RPMI8226 (cell line): ENCODE measurements at regions not wholly inside any gene's neighbourhood (a gene's known extent, or its start where the extent isn't known, plus 50 kb on each side); places are given as distances from the start of the nearest gene placed in this dataset.
A peak's percentile ranks its signal among the peaks of the same experiment; 100 is the strongest.
"Not testable (repeated sequence)": the region's sequence is repeated elsewhere in the genome, so short reads cannot be mapped to it uniquely, and the experiment has no call there.

Experiments used
- DNase-seq: peaks from one replicate; pipeline ENCODE4 v3.0.0-alpha.2; 2015

DNA sequence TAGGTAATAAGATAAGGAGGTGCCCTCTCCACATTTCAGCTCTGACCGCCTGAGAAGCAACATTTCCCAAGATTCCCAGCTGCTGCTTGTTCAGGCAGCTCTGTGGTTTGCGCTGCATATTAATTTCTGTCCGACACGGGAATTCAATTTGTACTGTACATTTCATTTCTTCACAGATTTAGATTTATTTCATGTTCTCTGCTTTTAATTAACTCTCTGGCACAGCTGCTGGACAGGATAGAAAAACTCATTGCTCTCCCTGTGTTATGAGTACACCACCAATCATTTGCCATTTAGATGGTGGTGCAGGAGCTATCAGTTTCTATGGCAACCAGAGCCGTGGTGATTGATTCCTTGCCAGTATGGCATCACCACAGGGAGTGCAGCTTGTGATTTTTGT lies 558.5 kb downstream of the DMRTA1 start:
- DNase-seq = no peak

DNA sequence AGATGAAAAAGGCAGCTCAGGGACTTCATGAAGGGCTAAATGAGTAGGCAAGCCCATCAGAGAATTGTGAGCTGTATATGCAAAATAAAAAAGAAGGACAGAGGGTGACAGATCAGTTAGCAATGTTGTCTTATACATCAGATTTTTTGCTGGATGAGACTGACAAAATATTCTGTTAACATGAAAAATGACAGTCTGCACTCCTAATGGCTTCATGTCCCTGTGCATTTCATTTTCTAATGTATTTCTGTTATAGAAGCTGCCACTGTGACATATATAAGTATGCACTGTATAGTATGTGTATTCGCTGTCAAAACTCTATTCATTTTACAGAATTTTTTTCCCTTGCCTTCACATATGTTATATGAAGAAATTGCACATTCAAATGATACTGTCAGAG lies 559.5 kb downstream of the DMRTA1 start:
- DNase-seq = no peak

DNA sequence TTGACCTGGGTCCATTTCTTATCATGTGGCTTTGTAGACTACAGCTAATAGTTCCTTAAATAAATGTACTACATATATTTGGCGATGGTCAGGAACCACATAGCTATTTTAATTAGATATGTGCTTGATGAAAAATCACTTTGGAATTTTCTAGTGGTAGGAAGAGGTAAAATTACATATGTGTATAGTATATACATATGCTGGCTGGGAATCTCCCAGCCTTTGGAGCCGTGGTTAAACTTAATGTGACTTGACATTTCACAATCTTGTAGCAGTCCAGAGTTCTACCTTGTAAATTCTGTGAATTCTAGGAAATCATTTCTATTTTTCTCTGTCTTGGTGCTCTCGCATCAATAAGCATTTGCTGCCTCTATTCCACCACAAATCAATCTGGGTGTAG lies 565.0 kb downstream of the DMRTA1 start:
- no peak for DNase-seq

DNA sequence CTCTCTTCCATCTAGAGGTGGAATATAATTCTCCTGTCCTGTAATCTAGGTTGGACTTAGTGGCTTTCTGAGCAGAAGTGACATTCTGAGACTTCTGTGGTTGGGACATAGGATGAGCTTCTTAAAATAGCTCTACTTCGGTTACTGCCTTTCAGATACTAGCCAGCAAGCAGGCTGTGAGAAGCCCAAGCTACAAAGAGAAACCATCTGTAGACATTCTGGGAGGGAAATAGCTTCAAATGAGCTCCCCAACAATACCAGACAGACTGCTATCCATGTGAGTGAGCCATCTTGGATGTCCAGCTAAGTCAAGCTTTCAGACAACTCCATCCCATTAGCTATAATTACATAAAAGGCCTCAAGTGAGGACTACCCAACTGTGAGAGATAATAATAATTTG lies 568.9 kb downstream of the DMRTA1 start:
- DNase-seq = peak; percentile 5

DNA sequence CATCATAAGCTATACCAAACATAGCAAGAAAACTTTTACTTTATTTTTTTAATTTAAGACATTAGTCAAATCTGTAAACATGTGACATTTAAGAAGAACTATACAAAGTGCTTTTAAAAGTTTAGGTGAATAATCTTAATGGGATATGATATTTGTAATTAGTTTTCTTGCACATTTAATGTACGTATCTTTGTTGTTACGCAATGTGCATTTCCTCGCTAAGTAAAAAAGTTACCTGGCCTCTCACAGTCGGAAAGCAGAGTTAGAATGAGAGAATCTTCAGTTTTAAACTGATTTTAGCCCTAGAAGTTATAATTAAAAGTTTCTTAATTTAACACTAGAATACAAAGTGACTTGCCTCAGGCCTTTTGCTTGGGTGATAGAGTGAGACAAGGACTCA lies 589.8 kb downstream of the DMRTA1 start:
- DNase-seq = no peak

DNA sequence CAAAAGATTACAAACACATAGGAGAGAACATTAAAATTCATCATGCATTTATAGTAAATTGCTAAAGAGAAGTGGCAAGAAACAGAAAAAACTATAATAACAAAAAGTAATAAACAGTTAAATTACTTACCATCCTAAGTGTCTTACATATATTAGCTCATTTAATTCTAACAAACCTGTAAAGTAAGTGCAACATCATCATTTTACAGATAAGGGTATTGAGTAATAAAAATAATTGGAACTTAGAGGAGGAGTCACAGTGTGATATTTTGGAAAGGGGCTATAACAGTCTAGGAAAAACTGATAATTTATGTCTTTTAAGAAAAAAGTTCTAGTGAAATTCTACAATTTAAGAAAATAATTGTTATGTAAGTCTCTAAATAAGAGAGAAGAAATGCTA lies 592.8 kb downstream of the DMRTA1 start:
- DNase-seq = no peak

DNA sequence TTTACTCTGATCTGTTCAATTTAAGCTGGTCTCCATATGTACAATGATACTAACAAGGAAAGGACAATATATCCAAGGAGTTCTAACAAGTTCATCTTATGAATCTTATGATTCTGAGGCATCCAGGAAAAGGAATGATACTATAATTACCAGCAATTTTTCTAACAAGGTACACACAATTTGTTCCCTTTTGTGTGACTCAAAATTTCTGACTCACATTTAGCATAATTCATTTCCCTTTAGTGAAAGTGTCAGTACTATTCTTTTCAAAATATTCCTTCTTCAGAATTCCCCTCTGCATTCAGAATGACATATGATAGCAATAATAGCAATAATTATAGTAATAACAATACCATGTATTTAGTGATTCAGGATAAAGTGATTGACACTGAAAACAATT lies 594.8 kb downstream of the DMRTA1 start:
- no peak for DNase-seq

DNA sequence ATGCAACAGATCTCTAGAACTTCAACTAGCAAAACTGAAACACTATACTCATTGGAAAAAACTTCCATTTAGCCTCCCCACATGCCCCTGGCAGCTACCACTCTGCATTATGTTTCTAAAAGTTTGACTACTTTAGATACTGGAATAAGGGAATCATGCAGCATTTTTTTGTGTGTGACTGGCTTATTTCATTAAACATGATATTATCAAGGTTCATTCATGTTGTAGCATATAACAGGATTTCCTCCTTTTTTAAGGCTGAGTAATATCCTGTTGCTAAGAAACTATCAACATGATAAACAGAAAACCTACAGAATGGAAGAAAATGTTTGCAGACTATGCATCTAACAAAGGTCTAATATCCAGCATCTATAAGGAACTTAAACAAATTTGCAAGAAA lies 597.9 kb downstream of the DMRTA1 start:
- no peak for DNase-seq

DNA sequence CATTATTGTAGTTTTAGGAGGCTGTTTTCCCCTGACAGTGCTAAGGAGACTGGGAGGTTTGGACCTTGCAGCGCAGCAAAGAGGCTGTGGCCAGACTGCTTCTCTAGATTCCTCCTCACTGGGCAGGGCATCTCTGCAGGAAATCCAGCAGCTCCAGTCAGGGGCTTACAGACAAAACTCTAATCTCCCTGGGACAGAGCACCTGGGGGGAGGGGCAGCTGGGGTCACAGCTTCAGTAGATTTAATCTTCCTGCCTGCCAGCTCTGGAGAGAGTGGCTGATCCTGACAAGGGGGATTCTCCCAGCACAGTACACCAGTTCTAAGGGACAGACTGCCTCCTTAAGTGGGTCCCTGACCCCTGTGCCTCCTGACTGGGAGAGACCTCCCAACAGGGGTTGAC lies 599.4 kb downstream of the DMRTA1 start:
- not testable (repeated sequence) for DNase-seq

DNA sequence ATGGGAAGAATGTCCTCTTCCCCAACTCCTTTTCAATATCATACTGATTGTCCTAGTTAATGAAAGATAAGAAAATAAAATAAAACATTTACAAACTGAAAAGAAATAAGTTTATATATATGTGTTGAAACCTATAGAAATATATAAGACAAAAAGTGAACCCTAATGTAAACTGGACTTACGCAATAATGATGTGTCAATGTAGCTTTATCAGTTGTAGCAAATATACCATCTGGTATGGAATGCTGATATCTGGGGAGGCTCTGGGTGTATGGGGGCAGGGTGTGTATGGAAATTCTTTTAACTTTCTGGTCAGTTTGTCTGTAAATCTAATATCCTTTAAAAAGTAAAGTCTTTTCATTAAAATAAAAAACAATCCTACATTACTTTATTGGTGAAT lies 603.9 kb downstream of the DMRTA1 start:
- DNase-seq = no peak

DNA sequence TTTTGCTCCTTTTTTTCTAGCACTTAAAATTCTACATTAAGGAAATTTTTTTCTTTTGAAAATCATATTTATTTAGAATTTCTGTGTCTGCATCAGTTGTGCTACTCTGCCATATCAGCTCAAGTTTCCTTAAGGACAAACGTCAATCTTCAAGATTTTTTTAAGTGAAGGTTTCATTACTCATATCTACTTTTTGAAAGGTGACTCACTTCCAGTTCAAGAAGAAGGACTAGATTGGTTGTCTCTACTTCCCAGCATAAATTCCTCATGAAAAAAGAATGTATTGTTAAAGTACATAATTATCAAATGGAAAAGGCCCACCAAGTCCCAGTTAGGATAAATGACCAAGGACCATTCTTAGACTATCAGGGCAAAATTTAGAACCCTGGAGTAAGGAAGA lies 626.5 kb downstream of the DMRTA1 start:
- no peak for DNase-seq

DNA sequence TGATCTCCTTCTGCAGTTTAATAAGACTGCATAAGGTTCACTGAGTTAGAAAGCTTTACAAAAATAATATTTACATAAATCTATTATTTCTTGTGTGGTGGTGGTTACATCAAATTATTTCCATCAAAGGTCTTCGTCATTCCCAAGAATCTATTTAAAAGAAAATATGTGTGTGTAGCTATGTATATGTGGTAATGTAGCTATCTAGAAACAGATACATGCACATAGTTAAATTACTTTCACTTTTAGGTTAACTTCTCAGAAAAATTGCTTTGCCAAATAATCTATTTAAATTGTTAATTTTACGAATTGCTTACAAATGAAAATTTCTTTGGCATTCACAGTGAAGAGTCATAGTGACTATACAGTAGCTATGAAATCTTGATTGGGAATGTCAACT lies 633.2 kb downstream of the DMRTA1 start:
- DNase-seq = no peak

DNA sequence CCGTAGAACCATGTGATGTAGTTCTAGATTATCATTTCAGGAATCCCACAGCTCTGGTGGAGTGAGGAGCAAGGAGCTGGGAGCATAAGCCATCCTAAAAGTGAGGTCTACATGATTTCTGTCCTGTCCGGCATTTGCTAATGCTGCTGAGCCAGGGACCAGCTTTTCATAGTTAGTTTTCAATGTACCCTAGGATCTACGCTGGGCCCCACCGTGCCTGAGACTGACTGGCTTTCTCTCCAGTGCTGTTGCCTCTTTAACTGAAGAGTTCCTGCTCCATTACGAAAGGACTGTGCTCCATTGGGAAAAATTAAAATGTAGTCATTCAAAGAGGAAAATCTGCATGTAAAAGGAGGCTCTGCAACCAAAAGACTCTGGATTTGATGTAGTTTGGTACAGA lies 634.8 kb downstream of the DMRTA1 start:
- no peak for DNase-seq

DNA sequence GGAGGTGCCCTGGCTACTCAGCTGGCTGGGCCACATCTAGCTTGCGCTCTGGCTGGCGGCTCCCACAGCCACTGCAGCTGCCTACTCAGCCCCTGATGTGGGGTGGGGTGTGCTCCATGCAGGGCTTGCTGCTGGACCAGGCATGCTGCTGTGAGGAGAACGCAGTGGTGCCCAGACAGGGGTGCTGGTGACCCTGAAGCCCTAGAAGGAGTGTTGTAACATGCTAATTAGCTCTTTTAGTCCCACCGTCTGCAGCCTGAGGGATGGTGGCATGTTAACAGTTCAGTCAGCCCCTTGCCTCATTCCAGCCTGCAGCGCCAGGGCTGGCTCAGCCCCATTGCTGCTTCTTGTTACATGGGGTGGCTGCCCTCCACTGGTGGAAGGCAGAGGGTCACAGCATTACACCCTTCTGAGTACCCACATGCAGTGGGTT lies 642.3 kb downstream of the DMRTA1 start:
- peak; percentile 8 for DNase-seq

DNA sequence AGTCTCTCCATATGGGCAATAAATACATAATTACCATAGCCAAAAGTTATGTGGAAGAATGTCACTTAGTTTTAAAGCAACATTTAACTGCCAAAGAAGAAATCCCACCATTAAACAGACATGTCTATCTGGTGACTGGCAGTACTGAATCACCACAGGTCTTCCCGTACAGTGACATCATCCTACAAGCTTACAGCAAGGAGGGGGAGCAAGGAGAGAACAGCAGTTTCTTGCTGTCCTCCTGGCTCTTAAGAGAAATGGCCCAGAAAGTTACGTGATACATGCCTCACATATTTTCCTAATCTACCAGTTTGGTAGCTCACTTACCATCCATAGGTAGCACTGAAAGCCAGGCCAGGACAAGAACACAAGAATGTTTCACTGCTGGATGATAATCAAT lies 671.0 kb downstream of the DMRTA1 start:
- no peak for DNase-seq

DNA sequence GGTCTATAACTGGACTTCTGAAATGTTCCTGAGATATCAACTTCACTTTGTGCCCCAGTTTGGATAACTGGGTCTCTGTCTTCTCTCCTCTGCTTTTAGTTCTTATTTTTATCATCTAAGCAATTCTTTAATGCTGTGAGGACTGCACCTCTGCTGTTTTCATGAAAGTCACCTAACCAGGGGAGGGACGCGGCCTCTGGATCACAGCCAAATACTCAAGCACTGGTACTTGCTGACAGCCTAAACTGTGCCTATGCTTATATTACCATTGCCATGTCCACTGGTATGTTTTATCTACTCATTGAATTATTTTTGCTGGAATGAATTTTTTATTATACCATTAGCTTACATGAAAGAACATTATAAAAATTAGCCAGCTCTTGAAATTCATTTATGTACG lies 674.0 kb downstream of the DMRTA1 start:
- DNase-seq = peak; percentile 71

DNA sequence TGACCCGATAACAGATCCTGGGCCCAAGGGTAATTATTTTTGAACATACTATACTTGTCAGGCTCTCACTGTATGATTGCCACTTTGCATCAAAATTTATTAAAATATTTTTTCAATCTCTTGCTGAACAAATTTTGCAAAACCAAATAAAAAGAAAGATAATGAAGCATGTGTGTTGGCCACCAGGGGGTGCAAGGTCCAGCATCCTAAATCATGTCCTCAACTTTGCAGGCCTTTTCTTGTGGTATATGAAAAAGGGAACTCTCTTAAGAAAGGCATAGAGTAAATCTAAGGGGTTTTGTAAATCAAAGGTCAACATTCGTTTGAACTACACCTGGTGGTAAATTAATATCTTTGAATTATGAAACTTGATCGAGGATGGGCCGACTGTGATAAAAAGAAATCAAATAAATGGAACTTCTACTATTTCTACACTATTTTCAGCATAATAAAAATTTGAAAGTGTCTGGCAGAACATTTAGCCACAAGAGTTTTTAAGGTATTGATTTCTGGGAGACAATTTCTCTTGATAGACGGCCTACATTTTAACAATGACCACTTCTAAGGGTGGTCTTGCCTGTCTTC lies 676.5 kb downstream of the DMRTA1 start:
- DNase-seq = peak; percentile 53

DNA sequence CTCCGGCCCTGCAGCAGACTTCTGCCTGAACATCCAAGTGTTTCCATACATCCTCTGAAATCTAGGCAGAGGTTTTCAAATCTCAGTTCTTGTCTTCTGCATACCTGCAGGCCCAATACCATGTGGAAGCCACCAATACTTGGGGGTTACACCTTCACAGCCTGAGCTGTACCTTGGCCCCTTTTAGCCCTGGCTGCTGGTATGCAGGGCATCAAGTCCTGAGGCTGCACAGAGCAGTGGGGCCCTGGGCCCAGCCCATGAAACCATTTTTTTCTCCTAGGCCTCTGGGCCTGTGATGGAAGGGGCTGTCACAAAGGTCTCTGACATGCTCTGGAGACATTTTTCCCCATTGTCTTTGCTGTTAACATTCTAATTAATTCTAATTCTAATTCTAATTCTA lies 680.6 kb downstream of the ELAVL2 start:
- DNase-seq = no peak

DNA sequence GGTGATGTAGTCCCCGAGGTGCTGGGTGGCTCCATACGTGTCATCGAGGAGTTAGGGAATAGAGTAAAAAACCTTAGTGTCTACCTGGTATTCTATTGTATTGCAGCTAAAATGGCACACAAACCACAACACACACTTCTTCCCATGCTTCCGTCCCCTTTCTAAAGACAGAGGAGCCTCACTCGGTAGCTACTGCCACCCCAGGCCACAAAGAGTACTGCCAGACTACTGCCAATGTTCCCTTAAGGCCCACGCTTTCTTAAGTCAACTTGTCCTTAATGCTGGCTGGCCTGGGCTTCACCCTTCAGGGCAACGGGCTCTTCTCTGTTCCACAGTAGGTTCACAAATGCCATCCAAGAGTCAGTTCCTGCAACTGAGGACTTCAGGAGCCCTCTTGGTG lies 673.0 kb downstream of the ELAVL2 start:
- no peak for DNase-seq

DNA sequence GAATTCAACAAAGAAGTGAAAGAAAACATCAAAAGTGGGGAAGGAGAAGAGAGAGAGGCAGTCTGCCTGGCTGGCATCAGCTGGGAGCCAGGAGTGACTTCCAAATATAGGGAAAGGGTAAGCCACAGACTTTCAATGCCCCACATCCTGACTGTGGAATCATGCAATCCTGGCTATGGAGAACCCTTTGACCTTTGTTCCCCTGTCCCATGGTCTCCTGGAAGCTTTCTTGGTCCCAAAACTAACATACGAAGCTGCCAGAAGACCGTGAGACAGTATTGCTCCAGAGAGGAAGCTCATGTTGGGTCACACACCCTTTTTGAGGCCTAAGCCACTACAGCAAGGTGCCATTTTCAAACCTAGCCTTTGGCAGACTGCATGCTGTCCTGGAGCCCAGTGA lies 665.5 kb downstream of the ELAVL2 start:
- DNase-seq = no peak

DNA sequence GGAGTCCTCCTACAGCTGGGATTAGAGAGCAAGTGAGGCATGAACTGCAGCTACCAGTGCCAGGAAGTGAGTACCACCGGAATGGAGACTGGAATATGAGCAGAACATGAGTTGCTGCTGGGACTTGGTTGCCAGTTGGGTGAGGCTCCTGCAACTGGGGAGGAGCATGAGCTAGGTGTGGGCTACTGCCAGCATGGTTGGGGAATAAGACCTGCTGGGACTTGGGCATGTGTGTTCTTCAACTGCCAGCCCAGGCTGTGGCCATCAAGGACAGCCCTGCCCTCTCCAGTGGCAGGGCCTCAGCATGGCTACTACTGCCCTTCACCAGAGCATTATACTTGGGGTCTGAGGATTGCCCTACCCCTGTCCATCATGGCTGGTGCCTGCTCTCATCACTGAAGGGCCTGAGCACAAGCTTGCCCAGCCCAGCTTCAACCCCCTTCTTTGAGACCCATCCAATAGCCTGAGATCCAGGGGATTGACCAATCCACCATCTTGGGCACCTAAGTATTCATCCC lies 665.0 kb downstream of the ELAVL2 start:
- DNase-seq = no peak

DNA sequence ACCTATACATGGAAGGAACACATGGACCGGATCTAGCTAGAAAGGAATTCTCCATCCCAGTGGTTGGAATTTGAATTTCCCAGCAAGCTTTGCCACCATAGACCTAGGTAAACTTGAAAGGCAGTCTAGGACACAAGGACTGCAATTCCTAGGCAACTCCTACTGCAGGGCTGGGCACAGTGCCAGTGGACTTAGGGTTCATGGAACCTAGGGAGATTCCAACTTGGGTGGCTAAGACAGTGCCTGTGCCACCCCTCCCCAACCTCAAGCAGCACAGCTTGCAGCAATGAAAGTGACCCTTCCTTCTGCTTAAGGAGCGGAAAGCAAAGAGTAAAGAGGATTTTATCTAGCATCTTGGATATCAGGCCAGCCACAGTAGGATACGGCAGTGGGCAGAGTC lies 663.3 kb downstream of the ELAVL2 start:
- DNase-seq = no peak

DNA sequence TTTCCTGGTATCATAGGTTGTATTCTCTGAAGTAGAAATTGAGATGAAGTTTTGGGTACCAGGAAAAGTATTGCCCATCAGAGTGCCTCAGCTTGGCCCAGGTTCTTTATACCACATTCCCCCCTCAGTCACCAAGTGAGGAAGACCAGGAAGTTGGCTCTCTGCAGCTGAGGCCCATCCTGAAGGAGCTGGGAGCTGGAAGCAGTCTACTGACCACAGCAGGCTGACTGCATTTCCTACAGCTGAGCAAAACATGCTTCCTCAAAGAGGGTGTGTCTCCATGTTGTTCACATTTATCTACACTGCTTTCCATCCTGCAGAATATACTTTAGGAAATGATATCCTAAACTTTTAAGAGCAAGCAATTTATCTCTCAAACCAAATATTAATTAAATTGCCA lies 654.6 kb downstream of the ELAVL2 start:
- no peak for DNase-seq

DNA sequence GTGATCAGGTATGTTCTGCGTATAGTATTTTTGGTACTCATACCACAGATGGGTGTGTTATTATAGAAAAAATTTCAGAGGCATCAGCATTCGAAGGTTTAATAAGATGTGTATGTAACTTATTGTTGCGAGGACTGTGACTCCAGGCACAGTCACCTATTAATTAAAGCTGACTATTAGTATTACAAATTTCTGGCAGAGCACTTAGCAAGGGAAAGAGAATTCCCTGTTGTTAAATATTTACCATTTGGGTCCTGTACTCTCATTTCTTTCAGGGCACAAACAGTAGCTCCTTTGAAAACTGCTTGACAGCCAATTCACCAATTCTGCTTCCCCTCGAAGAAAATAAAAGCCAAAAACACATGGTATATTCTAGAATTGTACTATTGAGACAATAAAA lies 653.8 kb downstream of the ELAVL2 start:
- DNase-seq = no peak

DNA sequence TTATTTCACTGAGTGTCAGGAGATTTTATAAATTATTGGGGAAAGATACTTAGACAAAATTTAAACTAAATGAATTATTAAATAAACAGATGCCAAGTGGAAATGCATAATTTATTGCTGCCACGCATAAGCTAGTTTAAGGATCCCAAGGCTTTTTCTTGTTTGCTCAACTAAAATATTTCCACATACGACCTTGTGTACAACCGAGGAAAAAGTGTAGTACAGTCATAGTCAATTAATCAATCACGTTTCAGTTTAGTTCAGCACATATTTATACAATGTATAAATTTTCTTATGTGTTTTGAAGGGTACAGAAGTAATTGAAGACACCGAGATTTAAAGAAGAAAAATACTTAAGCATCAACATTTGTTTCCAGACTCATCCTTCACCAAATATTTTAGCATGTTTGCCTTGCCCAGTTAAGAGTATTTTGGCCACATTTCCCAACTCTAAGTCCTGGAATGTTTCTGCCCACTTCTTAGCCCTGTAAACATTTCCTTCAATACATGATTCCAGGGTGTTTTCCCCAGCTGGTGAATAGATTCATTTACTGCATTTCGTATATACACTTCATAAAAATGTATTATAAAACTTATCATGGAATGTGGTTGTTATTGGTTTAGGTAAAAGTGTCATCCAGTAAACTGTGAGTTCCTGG lies 652.9 kb downstream of the ELAVL2 start:
- DNase-seq = no peak
